Gastrocnemius medialis (tissue), 4 donors: ENCODE measurements at regions not wholly inside any gene's neighbourhood (a gene's known extent, or its start where the extent isn't known, plus 50 kb on each side); places are given as distances from the start of the nearest gene placed in this dataset.

Experiments
- POLR2A ChIP-seq, 2 donors: fragments of 450-650 bp; IDR thresholded peaks; one replicate each; pipeline ENCODE4 v1.6.1; 2017; ENCODE audit warnings: antibody characterized with exemption in 2 of 2, mild to moderate bottlenecking in 2 of 2, moderate library complexity in 2 of 2
- TF ChIP-seq, protein P1 (sequence below), 5 experiments: fragments of 450-650 bp in 3 of 5; fragments of 200-600 bp in 2 of 5; sonication (generic) in 2 of 5; IDR thresholded peaks in 4 of 5; conservative IDR thresholded peaks in 1 of 5; 1 replicate in 4 of 5; 2 replicates in 1 of 5; pipeline ENCODE4 v1.5.1; 2016 to 2019; ENCODE audit warnings: antibody characterized with exemption in 5 of 5, mild to moderate bottlenecking in 3 of 5, moderate library complexity in 3 of 5

DNA sequence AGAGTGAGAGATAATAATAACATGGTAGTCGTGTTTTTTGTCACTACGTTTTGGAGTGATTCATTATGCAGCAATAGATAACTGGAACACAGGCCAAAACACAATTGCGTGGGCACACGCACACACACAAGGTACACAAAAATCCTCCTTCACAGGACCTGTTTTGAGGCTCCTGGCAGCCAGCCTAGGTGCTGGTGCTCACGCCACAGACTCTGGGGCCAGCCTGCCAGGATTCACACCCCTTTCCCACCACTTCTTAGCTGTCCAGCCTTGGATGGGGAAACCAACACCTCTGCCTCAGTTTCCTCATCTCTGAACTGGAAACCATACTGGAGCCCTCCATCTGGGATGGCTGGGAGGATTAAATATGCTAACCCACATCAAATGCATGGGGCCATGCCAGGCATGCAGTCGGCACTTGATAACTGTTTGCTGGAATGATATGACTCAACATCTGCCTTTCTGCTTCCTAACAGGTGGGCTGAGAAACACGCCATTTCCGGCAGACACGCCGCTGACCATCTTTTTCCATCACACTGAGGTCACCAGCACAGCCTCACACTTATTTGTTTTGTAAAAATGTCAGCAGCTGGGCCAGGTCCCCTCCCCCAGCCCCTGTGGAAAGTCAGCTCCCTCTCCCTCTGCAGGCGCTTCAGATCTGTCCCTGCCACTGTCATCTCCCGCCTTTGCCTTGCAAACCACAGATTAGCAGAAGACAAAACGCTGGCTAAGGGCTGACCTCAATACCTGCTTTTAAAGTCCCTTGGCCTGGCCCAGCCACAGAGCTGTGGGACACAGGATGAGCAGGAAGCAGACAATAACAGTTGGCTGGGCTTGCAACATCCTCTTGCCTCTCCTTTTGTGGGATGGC lies 237.5 kb downstream of the BCOR start:
- no peak for TF ChIP-seq POLR2A (IDR thresholded peaks at IDR 0.05)
- TF ChIP-seq, protein P1, sequence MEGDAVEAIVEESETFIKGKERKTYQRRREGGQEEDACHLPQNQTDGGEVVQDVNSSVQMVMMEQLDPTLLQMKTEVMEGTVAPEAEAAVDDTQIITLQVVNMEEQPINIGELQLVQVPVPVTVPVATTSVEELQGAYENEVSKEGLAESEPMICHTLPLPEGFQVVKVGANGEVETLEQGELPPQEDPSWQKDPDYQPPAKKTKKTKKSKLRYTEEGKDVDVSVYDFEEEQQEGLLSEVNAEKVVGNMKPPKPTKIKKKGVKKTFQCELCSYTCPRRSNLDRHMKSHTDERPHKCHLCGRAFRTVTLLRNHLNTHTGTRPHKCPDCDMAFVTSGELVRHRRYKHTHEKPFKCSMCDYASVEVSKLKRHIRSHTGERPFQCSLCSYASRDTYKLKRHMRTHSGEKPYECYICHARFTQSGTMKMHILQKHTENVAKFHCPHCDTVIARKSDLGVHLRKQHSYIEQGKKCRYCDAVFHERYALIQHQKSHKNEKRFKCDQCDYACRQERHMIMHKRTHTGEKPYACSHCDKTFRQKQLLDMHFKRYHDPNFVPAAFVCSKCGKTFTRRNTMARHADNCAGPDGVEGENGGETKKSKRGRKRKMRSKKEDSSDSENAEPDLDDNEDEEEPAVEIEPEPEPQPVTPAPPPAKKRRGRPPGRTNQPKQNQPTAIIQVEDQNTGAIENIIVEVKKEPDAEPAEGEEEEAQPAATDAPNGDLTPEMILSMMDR (IDR thresholded peaks at IDR 0.05 in 4 of 5, conservative IDR thresholded peaks at IDR 0.05 in 1 of 5) = no peak
